ENCODE measurements at regions not wholly inside any gene's neighbourhood (a gene's known extent, or its start where the extent isn't known, plus 50 kb on each side); places are given as distances from the start of the nearest gene placed in this dataset.

DNA sequence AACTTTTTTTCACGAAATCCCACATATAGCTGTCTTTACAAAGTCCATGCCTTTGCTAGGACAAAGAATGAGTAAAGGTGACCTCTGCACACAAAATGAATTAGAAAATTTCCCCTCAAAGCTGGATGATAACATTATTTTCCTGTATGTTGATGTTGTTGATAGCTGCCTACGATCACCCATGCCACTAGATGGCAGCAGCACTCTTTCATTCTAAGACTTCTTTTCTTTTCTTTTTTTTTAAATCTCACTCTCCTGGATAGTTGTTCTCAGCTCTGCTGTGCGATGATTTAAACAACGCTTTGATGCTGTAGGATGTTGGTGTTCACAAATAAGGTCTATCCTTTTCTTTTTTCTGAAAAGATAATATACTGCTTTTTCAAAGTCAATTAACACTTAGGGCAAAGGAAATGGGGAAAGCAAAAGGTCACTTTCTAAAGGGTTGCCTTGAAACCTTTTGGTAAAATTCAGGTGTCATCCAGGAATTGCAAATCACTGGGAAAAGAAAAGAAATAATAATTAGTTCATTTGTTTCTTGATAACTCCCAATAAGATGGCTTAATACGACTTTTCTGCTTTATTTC lies 266.8 kb downstream of the C4orf33 start (continued):
- TF ChIP-seq, protein P1, sequence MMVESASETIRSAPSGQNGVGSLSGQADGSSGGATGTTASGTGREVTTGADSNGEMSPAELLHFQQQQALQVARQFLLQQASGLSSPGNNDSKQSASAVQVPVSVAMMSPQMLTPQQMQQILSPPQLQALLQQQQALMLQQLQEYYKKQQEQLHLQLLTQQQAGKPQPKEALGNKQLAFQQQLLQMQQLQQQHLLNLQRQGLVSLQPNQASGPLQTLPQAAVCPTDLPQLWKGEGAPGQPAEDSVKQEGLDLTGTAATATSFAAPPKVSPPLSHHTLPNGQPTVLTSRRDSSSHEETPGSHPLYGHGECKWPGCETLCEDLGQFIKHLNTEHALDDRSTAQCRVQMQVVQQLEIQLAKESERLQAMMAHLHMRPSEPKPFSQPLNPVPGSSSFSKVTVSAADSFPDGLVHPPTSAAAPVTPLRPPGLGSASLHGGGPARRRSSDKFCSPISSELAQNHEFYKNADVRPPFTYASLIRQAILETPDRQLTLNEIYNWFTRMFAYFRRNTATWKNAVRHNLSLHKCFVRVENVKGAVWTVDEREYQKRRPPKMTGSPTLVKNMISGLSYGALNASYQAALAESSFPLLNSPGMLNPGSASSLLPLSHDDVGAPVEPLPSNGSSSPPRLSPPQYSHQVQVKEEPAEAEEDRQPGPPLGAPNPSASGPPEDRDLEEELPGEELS (CRISPR knock-in tag; IDR thresholded peaks at IDR 0.05; ENCODE audit: borderline replicate concordance), result no peak
- TF ChIP-seq, protein P2, sequence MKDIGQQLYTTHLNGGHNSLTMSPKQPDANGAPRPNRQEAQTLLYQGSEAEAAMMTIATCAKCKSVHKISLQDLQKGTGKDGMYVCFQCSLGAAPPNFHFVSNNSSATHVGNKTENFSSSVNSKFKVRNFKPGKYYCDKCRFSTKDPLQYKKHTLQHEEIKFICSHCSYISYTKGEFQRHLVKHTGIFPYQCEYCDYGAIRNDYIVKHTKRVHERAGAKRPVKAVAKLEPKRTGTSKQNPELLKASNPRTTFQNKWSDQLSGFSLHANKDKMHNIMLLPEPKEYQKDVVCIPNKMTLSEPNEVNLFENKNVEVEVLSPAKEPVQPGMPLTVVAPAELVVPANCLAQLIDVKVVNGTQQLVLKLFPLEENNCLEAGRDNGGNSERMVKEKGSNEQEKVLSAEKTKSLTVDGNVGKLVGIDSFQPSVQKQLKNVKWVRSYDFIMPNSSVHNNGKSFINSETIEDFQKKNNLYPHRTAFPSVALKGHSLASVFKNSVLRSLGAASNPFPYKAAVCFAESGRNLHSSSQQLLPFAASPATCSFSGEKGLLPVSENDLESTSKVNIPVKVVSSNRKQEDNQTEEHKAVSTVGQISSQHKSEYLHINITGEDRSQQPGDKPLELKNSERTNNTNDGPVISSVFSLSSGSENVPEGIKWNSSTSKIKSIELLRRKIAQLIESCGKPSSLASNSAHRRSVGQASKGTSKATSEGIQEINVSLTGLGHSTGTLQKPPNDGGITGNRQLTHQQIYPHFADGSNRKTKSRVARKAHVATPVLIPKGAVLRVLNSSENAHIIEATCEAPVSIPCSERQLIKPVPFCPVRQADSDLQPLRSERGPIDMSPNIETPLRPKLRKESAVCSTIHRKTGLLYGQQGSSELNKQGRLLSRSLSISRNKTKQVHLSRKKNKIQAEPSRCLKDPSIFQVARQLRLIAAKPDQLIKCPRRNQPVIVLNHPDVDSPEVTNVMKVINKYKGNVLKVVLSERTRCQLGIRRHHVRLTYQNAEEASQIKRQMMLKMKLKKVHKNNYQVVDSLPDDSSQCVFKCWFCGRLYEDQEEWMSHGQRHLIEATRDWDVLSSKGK (CRISPR knock-in tag; IDR thresholded peaks at IDR 0.05), result no peak
- TF ChIP-seq CTCF (IDR thresholded peaks at IDR 0.05 in 2 of 3, conservative IDR thresholded peaks at IDR 0.05 in 1 of 3; ENCODE audit: insufficient read depth in 2 of 3, low read depth in 1 of 3, low read length in 3 of 3) (peak; percentile 38 to 84 (median 77); a peak in 5 of 6 replicates), ZNF561 (CRISPR knock-in tag; conservative IDR thresholded peaks at IDR 0.05) (no peak), E2F3 (CRISPR knock-in tag; IDR thresholded peaks at IDR 0.05) (no peak), MIER1 (IDR thresholded peaks at IDR 0.05; ENCODE audit: low read depth) (no peak), RAD21 (CRISPR knock-in tag; conservative IDR thresholded peaks at IDR 0.05 in 1 of 2, IDR thresholded peaks at IDR 0.05 in 1 of 2) (peak; percentile 60 to 75), ARID2 (IDR thresholded peaks at IDR 0.05) (peak; percentile 48; the same call in 1 of the 2 replicates), ZNF511 (CRISPR knock-in tag; IDR thresholded peaks at IDR 0.05) (no peak), NRF1 (conservative IDR thresholded peaks at IDR 0.05 in 1 of 2, IDR thresholded peaks at IDR 0.05 in 1 of 2) (no peak), FOXK2 (conservative IDR thresholded peaks at IDR 0.05 in 1 of 2, IDR thresholded peaks at IDR 0.05 in 1 of 2; ENCODE audit: low read depth in 2 of 2) (peak in 1 of 2 experiments; percentile 46; a peak in 1 of 4 replicates)
- TF ChIP-seq, protein P3, sequence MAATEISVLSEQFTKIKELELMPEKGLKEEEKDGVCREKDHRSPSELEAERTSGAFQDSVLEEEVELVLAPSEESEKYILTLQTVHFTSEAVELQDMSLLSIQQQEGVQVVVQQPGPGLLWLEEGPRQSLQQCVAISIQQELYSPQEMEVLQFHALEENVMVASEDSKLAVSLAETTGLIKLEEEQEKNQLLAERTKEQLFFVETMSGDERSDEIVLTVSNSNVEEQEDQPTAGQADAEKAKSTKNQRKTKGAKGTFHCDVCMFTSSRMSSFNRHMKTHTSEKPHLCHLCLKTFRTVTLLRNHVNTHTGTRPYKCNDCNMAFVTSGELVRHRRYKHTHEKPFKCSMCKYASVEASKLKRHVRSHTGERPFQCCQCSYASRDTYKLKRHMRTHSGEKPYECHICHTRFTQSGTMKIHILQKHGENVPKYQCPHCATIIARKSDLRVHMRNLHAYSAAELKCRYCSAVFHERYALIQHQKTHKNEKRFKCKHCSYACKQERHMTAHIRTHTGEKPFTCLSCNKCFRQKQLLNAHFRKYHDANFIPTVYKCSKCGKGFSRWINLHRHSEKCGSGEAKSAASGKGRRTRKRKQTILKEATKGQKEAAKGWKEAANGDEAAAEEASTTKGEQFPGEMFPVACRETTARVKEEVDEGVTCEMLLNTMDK (IDR thresholded peaks at IDR 0.05; ENCODE audit: borderline replicate concordance, insufficient read depth, low read depth, low read length, poor library complexity, severe bottlenecking), result no peak
